Ishikawa (cell line): ENCODE measurements at regions not wholly inside any gene's neighbourhood (a gene's known extent, or its start where the extent isn't known, plus 50 kb on each side); places are given as distances from the start of the nearest gene placed in this dataset.

Experiments
- CEBPB ChIP-seq: IDR thresholded peaks from 2 replicates; pipeline ENCODE4 v1.6.1; 2012
- CREB1 ChIP-seq: IDR thresholded peaks from 2 replicates; pipeline ENCODE4 v1.6.1; 2012; ENCODE audit warnings: low read depth
- EGR1 ChIP-seq: IDR thresholded peaks from 2 replicates; pipeline ENCODE4 v1.6.1; 2012
- EP300 ChIP-seq: IDR thresholded peaks from 2 replicates; pipeline ENCODE4 v1.6.1; 2012; ENCODE audit warnings: borderline replicate concordance
- FOXM1 ChIP-seq: IDR thresholded peaks from 2 replicates; pipeline ENCODE4 v1.6.1; 2012; ENCODE audit warnings: low read depth, borderline replicate concordance
- MAX ChIP-seq: IDR thresholded peaks from 2 replicates; pipeline ENCODE4 v1.6.1; 2012
- NFIC ChIP-seq: IDR thresholded peaks from 2 replicates; pipeline ENCODE4 v1.6.1; 2012
- RAD21 ChIP-seq: IDR thresholded peaks from 2 replicates; pipeline ENCODE4 v1.6.1; 2012; ENCODE audit warnings: low read depth
- TAF1 ChIP-seq: IDR thresholded peaks from 2 replicates; pipeline ENCODE4 v1.6.1; 2012; ENCODE audit warnings: low read depth, mild to moderate bottlenecking
- TCF12 ChIP-seq: IDR thresholded peaks from 2 replicates; pipeline ENCODE4 v1.6.1; 2012; ENCODE audit warnings: low read depth
- TEAD4 ChIP-seq: IDR thresholded peaks from 2 replicates; pipeline ENCODE4 v1.6.1; 2012
- YY1 ChIP-seq: IDR thresholded peaks from 2 replicates; pipeline ENCODE4 v1.6.1; 2012; ENCODE audit warnings: low read depth
- ZBTB7A ChIP-seq: IDR thresholded peaks from 2 replicates; pipeline ENCODE4 v1.6.1; 2012; ENCODE audit warnings: low read depth
- TF ChIP-seq, protein P1 (sequence below): IDR thresholded peaks from 2 replicates; pipeline ENCODE4 v1.6.1; 2012; ENCODE audit warnings: low read depth, mild to moderate bottlenecking
- TF ChIP-seq, protein P2 (sequence below): IDR thresholded peaks from 2 replicates; pipeline ENCODE4 v1.6.1; 2012

DNA sequence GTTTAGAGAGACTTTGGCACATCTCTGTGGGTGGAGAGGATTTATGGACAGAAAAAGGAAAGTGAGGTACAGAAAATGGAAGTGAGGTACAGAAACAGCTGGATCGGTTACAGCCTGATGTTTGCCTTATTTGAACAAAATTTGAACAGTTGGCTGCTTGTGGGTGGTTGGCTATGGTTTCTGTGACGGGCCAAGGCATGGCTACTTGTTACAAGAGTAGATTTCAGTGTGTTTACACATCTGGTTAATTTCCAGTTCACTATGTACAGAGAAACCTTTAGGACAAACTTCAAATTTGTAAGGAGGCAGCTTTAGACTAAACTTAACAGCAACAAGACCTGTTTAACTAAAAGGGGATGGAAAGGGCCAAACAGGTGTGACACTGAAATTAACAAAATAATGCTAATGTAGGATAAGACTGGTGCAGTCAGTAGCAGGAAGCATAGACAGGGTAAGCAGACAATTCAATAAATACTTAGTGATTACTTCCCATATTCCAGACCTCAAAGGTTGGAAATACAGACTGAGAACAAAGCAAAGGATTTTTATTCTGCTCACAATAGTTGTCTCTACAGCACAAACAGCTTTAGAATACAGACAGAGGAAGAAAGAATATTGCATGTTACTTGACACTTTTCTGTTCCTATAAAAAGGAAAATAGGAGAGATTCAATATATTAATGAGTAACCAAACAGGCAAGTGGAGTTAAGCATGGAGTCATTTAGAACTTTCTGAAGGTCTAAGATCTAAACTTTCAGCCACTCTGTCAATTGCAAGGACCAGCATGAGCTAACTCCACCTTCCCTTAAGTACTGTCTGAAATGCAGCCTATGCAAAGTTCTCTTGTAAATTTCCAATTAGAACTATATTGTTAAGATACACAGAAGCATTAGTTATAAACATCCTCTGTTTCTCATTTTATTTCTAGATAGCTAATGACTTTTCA, 294.4 kb upstream of the FAT4 start:
- no peak for TF ChIP-seq TAF1
- TF ChIP-seq, protein P1, sequence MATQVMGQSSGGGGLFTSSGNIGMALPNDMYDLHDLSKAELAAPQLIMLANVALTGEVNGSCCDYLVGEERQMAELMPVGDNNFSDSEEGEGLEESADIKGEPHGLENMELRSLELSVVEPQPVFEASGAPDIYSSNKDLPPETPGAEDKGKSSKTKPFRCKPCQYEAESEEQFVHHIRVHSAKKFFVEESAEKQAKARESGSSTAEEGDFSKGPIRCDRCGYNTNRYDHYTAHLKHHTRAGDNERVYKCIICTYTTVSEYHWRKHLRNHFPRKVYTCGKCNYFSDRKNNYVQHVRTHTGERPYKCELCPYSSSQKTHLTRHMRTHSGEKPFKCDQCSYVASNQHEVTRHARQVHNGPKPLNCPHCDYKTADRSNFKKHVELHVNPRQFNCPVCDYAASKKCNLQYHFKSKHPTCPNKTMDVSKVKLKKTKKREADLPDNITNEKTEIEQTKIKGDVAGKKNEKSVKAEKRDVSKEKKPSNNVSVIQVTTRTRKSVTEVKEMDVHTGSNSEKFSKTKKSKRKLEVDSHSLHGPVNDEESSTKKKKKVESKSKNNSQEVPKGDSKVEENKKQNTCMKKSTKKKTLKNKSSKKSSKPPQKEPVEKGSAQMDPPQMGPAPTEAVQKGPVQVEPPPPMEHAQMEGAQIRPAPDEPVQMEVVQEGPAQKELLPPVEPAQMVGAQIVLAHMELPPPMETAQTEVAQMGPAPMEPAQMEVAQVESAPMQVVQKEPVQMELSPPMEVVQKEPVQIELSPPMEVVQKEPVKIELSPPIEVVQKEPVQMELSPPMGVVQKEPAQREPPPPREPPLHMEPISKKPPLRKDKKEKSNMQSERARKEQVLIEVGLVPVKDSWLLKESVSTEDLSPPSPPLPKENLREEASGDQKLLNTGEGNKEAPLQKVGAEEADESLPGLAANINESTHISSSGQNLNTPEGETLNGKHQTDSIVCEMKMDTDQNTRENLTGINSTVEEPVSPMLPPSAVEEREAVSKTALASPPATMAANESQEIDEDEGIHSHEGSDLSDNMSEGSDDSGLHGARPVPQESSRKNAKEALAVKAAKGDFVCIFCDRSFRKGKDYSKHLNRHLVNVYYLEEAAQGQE: no peak
- TF ChIP-seq TEAD4: no peak
- TF ChIP-seq FOXM1: no peak
- TF ChIP-seq CEBPB: no peak
- TF ChIP-seq TCF12: no peak
- TF ChIP-seq EGR1: no peak
- no peak for TF ChIP-seq ZBTB7A
- TF ChIP-seq, protein P2, sequence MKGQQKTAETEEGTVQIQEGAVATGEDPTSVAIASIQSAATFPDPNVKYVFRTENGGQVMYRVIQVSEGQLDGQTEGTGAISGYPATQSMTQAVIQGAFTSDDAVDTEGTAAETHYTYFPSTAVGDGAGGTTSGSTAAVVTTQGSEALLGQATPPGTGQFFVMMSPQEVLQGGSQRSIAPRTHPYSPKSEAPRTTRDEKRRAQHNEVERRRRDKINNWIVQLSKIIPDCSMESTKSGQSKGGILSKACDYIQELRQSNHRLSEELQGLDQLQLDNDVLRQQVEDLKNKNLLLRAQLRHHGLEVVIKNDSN: no peak
- no peak for TF ChIP-seq YY1
- TF ChIP-seq EP300: no peak
- no peak for TF ChIP-seq NFIC
- no peak for TF ChIP-seq MAX
- TF ChIP-seq RAD21: no peak
- no peak for TF ChIP-seq CREB1

DNA sequence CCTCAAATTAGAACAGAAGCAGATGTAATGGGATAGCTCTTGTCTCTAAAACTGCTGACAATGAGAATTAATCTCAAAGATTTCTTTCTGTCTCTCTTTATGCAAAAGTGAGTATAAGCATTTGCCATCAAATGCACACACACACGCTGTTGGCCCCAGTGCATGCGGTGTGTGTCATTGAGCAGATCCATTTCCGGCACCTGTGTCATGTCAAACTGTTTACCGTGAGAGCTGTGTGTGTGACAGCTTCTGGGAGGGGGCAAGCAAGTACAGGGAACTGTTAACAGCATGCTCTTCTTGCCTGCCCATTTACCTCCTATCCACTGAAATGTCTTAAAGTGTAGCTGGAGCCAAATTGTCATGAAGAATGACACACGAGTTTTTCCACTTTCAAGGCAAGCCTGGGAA, 297.9 kb upstream of the FAT4 start:
- TF ChIP-seq YY1 (no peak), MAX (no peak), FOXM1 (no peak), TAF1 (no peak), ZBTB7A (no peak), CEBPB (no peak), CREB1 (no peak), EP300 (no peak), EGR1 (no peak), RAD21 (no peak), NFIC (no peak), TEAD4 (no peak), TCF12 (no peak)
- TF ChIP-seq, protein P1: no peak
- TF ChIP-seq, protein P2: no peak

DNA sequence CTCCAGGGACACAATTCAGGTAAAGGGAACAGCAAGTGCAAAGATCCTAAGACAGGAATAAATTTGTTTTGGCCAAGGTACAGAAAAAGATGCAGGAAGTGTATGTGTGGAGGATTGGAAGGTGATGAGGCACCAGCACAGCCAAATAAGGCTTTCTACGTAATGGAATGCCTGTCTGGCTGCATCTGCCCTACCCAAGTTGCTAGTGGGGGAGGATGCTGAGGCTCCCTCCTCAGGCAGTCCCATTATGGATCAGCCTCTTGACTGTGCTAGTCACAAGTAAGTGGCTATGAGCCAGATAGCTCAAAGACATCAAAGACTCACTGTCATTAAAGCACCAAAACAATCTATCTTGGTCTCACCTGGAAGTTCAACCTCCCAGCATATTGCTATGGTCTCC, 300.9 kb upstream of the FAT4 start:
- TF ChIP-seq TEAD4 (no peak), CREB1 (no peak), RAD21 (no peak), MAX (no peak), TCF12 (no peak), CEBPB (no peak), EP300 (no peak), TAF1 (no peak), ZBTB7A (no peak), YY1 (no peak)
- TF ChIP-seq, protein P1: no peak
- TF ChIP-seq, protein P2: no peak
